Transverse colon (tissue), 4 donors: ENCODE measurements at regions not wholly inside any gene's neighbourhood (a gene's known extent, or its start where the extent isn't known, plus 50 kb on each side); places are given as distances from the start of the nearest gene placed in this dataset.

Experiments used
- DNase-seq: peaks from one replicate; pipeline ENCODE4 v3.0.0-alpha.2; 2019
- H3K27ac ChIP-seq, 4 donors: fragments of 200-600 bp; sonication (generic); 2 replicates each; pipeline ENCODE4 v1.5.1; 2016 to 2018; ENCODE audit warnings: inconsistent platforms in 4 of 4
- H3K27me3 ChIP-seq: fragments of 200-600 bp; sonication (generic); 2 replicates; pipeline ENCODE4 v1.5.1; 2017; ENCODE audit warnings: inconsistent platforms
- H3K36me3 ChIP-seq, 4 donors: fragments of 200-600 bp; sonication (generic); 2 replicates each; pipeline ENCODE4 v1.5.1; 2017 to 2019; ENCODE audit warnings: inconsistent platforms in 4 of 4
- H3K4me1 ChIP-seq, 4 donors: fragments of 200-600 bp; sonication (generic); 2 replicates each; pipeline ENCODE4 v1.5.1; 2017 to 2020; ENCODE audit warnings: inconsistent platforms in 4 of 4
- H3K4me3 ChIP-seq, 4 donors: fragments of 200-600 bp; sonication (generic); 1 replicate in 1 of 4; 2 replicates in 3 of 4; pipeline versions ENCODE4 v1.5.1 to v1.6.1; 2017 to 2019; ENCODE audit warnings: inconsistent platforms in 4 of 4
- H3K9me3 ChIP-seq, 2 donors: fragments of 200-600 bp; sonication (generic); 2 replicates each; pipeline ENCODE4 v1.5.1; 2017 to 2019; ENCODE audit warnings: inconsistent platforms in 2 of 2
- CTCF ChIP-seq, 5 experiments: fragments of 200-600 bp in 3 of 5; fragments of 450-650 bp in 2 of 5; sonication (generic) in 3 of 5; IDR thresholded peaks; 1 replicate in 2 of 5; 2 replicates in 3 of 5; pipeline ENCODE4 v1.5.1; 2016 to 2017; ENCODE audit warnings: antibody characterized with exemption in 5 of 5, inconsistent platforms in 3 of 5, mild to moderate bottlenecking in 2 of 5, moderate library complexity in 1 of 5
- EP300 ChIP-seq: sonication (generic); formaldehyde crosslinking; IDR thresholded peaks from one replicate; pipeline ENCODE4 v1.6.1; 2017; ENCODE audit warnings: antibody characterized with exemption, low read depth
- POLR2A ChIP-seq: fragments of 450-650 bp; IDR thresholded peaks from one replicate; pipeline ENCODE4 v1.6.1; 2016; ENCODE audit warnings: antibody characterized with exemption, mild to moderate bottlenecking, moderate library complexity
- POLR2AphosphoS5 ChIP-seq, 3 donors: sonication (generic); formaldehyde crosslinking; IDR thresholded peaks; one replicate each; pipeline ENCODE4 v1.6.1; 2016; ENCODE audit warnings: antibody characterized with exemption in 3 of 3
- WGBS, 2 donors: methylation state at CpG; one replicate each; pipeline ENCODE4 v1.1.5; 2018; ENCODE audit warnings: low coverage in 1 of 2; 5-methylcytosine and 5-hydroxymethylcytosine counted together
- in situ Hi-C, 4 donors: fragments of 200-750 bp; cut with MboI; loops; one replicate each; pipeline versions ENCODE4 v1.15.0 to v1.15.1; 2017; ENCODE audit warnings: low sequenced_read_pairs in 3 of 4, low pct_ligation_motif_present in 1 of 4, low pct_unique_long_range_greater_than_20kb in 1 of 4
- intact Hi-C: fragments of 100-400 bp; cut with DNase I; formaldehyde crosslinking; loops from one replicate; pipeline ENCODE4 v1.15.1; 2023; ENCODE audit warnings: low total_unique reads

GRCh38 chr14:51442513-51443175 lies 202.6 kb downstream of the TMX1 start:
- Histone ChIP-seq H3K27ac (peak overlapping the region in 2 of 4 donors; percentile 25 to 26), H3K9me3 (no peaks in the 10 kb centered on the region), H3K36me3 (no peaks in the 10 kb centered on the region), H3K4me3 (no peak overlapping the region), H3K27me3 (no peaks in the 10 kb centered on the region), H3K4me1 (peaks cover 0 to 19% (median 3%) of the 10 kb centered on the region in 4 donors)
- WGBS, 2 donors, result 61 to 82% methylated on average over 2 of the region's 2 CpGs
- in situ Hi-C loops, result no loop called here
- intact Hi-C loops, result no loop called here
- no peak for DNase-seq
- peak in 1 of 3 donors; percentile 30 for TF ChIP-seq POLR2AphosphoS5 (IDR thresholded peaks at IDR 0.05)
- no peak for TF ChIP-seq POLR2A

GRCh38 chr14:51443195-51444018 lies 203.4 kb downstream of the TMX1 start:
- intact Hi-C loops, result no loop called here
- no peak for TF ChIP-seq POLR2AphosphoS5 (IDR thresholded peaks at IDR 0.05)
- TF ChIP-seq POLR2A, result no peak
- no peak for TF ChIP-seq EP300
- no peak for TF ChIP-seq CTCF (IDR thresholded peaks at IDR 0.05)
- Histone ChIP-seq H3K36me3 (no peaks in the 10 kb centered on the region), H3K27ac (no peak overlapping the region), H3K27me3 (no peaks in the 10 kb centered on the region), H3K4me1 (peaks cover 0 to 19% (median 3%) of the 10 kb centered on the region in 4 donors), H3K9me3 (no peaks in the 10 kb centered on the region), H3K4me3 (no peak overlapping the region)
- no peak for DNase-seq
- WGBS, 2 donors, result 55 to 79% methylated on average over 2 to 5 of the region's 5 CpGs
- in situ Hi-C loops, result no loop called here

- TF ChIP-seq POLR2AphosphoS5 (IDR thresholded peaks at IDR 0.05) (no peak), POLR2A (no peak), EP300 (no peak), CTCF (IDR thresholded peaks at IDR 0.05) (no peak)
- Histone ChIP-seq H3K27ac (no peak overlapping the region), H3K9me3 (no peaks in the 10 kb centered on the region), H3K4me3 (no peak overlapping the region), H3K36me3 (no peaks in the 10 kb centered on the region), H3K27me3 (no peaks in the 10 kb centered on the region), H3K4me1 (peaks cover 0 to 23% (median 3%) of the 10 kb centered on the region in 4 donors)
- intact Hi-C loops (no loop called here), in situ Hi-C loops (no loop called here)
- DNase-seq, result no peak
- WGBS, 2 donors, result 81 to 83% methylated on average over 5 to 9 of the region's 9 CpGs
Observed at GRCh38 chr14:51444353-51445000, 204.4 kb downstream of the TMX1 start.

GRCh38 chr14:51445001-51445390 lies 204.9 kb downstream of the TMX1 start:
- no peak for DNase-seq
- in situ Hi-C loops (no loop called here), intact Hi-C loops (no loop called here)
- WGBS, 2 donors, result 60 to 81% methylated on average over 1 to 3 of the region's 3 CpGs
- TF ChIP-seq POLR2AphosphoS5 (IDR thresholded peaks at IDR 0.05) (no peak), POLR2A (no peak), EP300 (no peak), CTCF (IDR thresholded peaks at IDR 0.05) (no peak)
- Histone ChIP-seq H3K4me3 (no peak overlapping the region), H3K36me3 (no peaks in the 10 kb centered on the region), H3K9me3 (no peaks in the 10 kb centered on the region), H3K27me3 (no peaks in the 10 kb centered on the region), H3K27ac (no peak overlapping the region), H3K4me1 (peaks cover 0 to 23% (median 3%) of the 10 kb centered on the region in 4 donors)
